ENCODE measurements at regions not wholly inside any gene's neighbourhood (a gene's known extent, or its start where the extent isn't known, plus 50 kb on each side); places are given as distances from the start of the nearest gene placed in this dataset.
A peak's percentile ranks its signal among the peaks of the same experiment; 100 is the strongest.

GRCh38 chr14:55500219-55500701 lies 59.8 kb upstream of the TBPL2 start:
- ATAC-seq (ENCODE audit: low FRiP score) (no peak), DNase-seq (no peak)
- Histone ChIP-seq H3K27ac (ENCODE audit: low read depth in 1 of 2, low read length in 2 of 2) (no peak overlapping the region), H3K4me3 (ENCODE audit: low read length in 2 of 2) (no peak overlapping the region), H3K36me3 (ENCODE audit: control insufficient read depth in 1 of 2, insufficient read depth in 2 of 2, low read length in 1 of 2) (no peaks in the 10 kb centered on the region), H3K9me3 (ENCODE audit: control insufficient read depth, low read length) (no peaks in the 10 kb centered on the region), H3K4me1 (ENCODE audit: control insufficient read depth in 1 of 2, insufficient read depth in 2 of 2, low read length in 2 of 2) (no peaks in the 10 kb centered on the region), H3K27me3 (ENCODE audit: control insufficient read depth in 1 of 2, insufficient read depth in 2 of 2, low read length in 1 of 2) (no peaks in the 10 kb centered on the region)
- 77 to 84% methylated on average over 11 of the region's 11 CpGs for WGBS, 2 donors
- intact Hi-C loops (cut with DNase I): no loop called here

GRCh38 chr14:55500708-55501107 lies 60.3 kb upstream of the TBPL2 start:
- H3K4me3 ChIP-seq (ENCODE audit: low read length in 2 of 2): no peak overlapping the region
- 85 to 93% methylated on average over 3 of the region's 3 CpGs for WGBS, 2 donors
- H3K27ac ChIP-seq (ENCODE audit: low read depth in 1 of 2, low read length in 2 of 2): no peak overlapping the region
- no peaks in the 10 kb centered on the region for H3K9me3 ChIP-seq (ENCODE audit: control insufficient read depth, low read length)
- H3K27me3 ChIP-seq (ENCODE audit: control insufficient read depth in 1 of 2, insufficient read depth in 2 of 2, low read length in 1 of 2): no peaks in the 10 kb centered on the region
- intact Hi-C loops (cut with DNase I): no loop called here
- H3K4me1 ChIP-seq (ENCODE audit: control insufficient read depth in 1 of 2, insufficient read depth in 2 of 2, low read length in 2 of 2): no peaks in the 10 kb centered on the region
- ATAC-seq (ENCODE audit: low FRiP score) (no peak), DNase-seq (no peak)
- H3K36me3 ChIP-seq (ENCODE audit: control insufficient read depth in 1 of 2, insufficient read depth in 2 of 2, low read length in 1 of 2): no peaks in the 10 kb centered on the region

GRCh38 chr14:55502746-55503284 lies 62.4 kb upstream of the TBPL2 start:
- H3K36me3 ChIP-seq (ENCODE audit: control insufficient read depth in 1 of 2, insufficient read depth in 2 of 2, low read length in 1 of 2): peaks cover 0 to 2% of the 10 kb centered on the region in 2 donors
- intact Hi-C loops (cut with DNase I): no loop called here
- H3K4me1 ChIP-seq (ENCODE audit: control insufficient read depth in 1 of 2, insufficient read depth in 2 of 2, low read length in 2 of 2): no peaks in the 10 kb centered on the region
- H3K9me3 ChIP-seq (ENCODE audit: control insufficient read depth, low read length): no peaks in the 10 kb centered on the region
- DNase-seq (no peak), ATAC-seq (ENCODE audit: low FRiP score) (no peak)
- H3K4me3 ChIP-seq (ENCODE audit: low read length in 2 of 2): no peak overlapping the region
- WGBS, 2 donors: 71 to 77% methylated on average over 3 of the region's 3 CpGs
- H3K27me3 ChIP-seq (ENCODE audit: control insufficient read depth in 1 of 2, insufficient read depth in 2 of 2, low read length in 1 of 2): no peaks in the 10 kb centered on the region
- no peak overlapping the region for H3K27ac ChIP-seq (ENCODE audit: low read depth in 1 of 2, low read length in 2 of 2)

GRCh38 chr14:55505846-55506245 lies 65.4 kb upstream of the TBPL2 start:
- DNase-seq: no peak
- no peaks in the 10 kb centered on the region for H3K9me3 ChIP-seq (ENCODE audit: control insufficient read depth, low read length)
- peaks cover 0 to 2% of the 10 kb centered on the region in 2 donors for H3K36me3 ChIP-seq (ENCODE audit: control insufficient read depth in 1 of 2, insufficient read depth in 2 of 2, low read length in 1 of 2)
- WGBS, 2 donors: 91 to 93% methylated on average over 4 of the region's 4 CpGs
- no peak overlapping the region for H3K27ac ChIP-seq (ENCODE audit: low read depth in 1 of 2, low read length in 2 of 2)
- no peaks in the 10 kb centered on the region for H3K4me1 ChIP-seq (ENCODE audit: control insufficient read depth in 1 of 2, insufficient read depth in 2 of 2, low read length in 2 of 2)
- no peak overlapping the region for H3K4me3 ChIP-seq (ENCODE audit: low read length in 2 of 2)
- no peak for ATAC-seq (ENCODE audit: low FRiP score)
- no peaks in the 10 kb centered on the region for H3K27me3 ChIP-seq (ENCODE audit: control insufficient read depth in 1 of 2, insufficient read depth in 2 of 2, low read length in 1 of 2)
- intact Hi-C loops (cut with DNase I): no loop called here

- Histone ChIP-seq H3K27me3 (ENCODE audit: control insufficient read depth in 1 of 2, insufficient read depth in 2 of 2, low read length in 1 of 2) (no peaks in the 10 kb centered on the region), H3K4me3 (ENCODE audit: low read length in 2 of 2) (no peak overlapping the region), H3K27ac (ENCODE audit: low read depth in 1 of 2, low read length in 2 of 2) (no peak overlapping the region), H3K36me3 (ENCODE audit: control insufficient read depth in 1 of 2, insufficient read depth in 2 of 2, low read length in 1 of 2) (peaks cover 0 to 2% of the 10 kb centered on the region in 2 donors), H3K9me3 (ENCODE audit: control insufficient read depth, low read length) (no peaks in the 10 kb centered on the region), H3K4me1 (ENCODE audit: control insufficient read depth in 1 of 2, insufficient read depth in 2 of 2, low read length in 2 of 2) (no peaks in the 10 kb centered on the region)
- WGBS, 2 donors: 92 to 94% methylated on average over 1 of the region's 1 CpG
- ATAC-seq (ENCODE audit: low FRiP score): no peak
- intact Hi-C loops (cut with DNase I): no loop called here
- no peak for DNase-seq
These were observed 68.3 kb upstream of the TBPL2 start for GRCh38 chr14:55508676-55509075.

- 26 to 52% methylated on average over 1 of the region's 1 CpG for WGBS, 2 donors
- no peaks in the 10 kb centered on the region for H3K4me1 ChIP-seq (ENCODE audit: control insufficient read depth in 1 of 2, insufficient read depth in 2 of 2, low read length in 2 of 2)
- ATAC-seq (ENCODE audit: low FRiP score): no peak
- no peak for DNase-seq
- H3K27ac ChIP-seq (ENCODE audit: low read depth in 1 of 2, low read length in 2 of 2): no peak overlapping the region
- H3K27me3 ChIP-seq (ENCODE audit: control insufficient read depth in 1 of 2, insufficient read depth in 2 of 2, low read length in 1 of 2): no peaks in the 10 kb centered on the region
- no peaks in the 10 kb centered on the region for H3K9me3 ChIP-seq (ENCODE audit: control insufficient read depth, low read length)
- no peaks in the 10 kb centered on the region for H3K36me3 ChIP-seq (ENCODE audit: control insufficient read depth in 1 of 2, insufficient read depth in 2 of 2, low read length in 1 of 2)
- intact Hi-C loops (cut with DNase I): no loop called here
- no peak overlapping the region for H3K4me3 ChIP-seq (ENCODE audit: low read length in 2 of 2)
These were observed 67.6 kb upstream of the KTN1 start for GRCh38 chr14:55512421-55512820.

- no peaks in the 10 kb centered on the region for H3K36me3 ChIP-seq (ENCODE audit: control insufficient read depth in 1 of 2, insufficient read depth in 2 of 2, low read length in 1 of 2)
- H3K9me3 ChIP-seq (ENCODE audit: control insufficient read depth, low read length): no peaks in the 10 kb centered on the region
- intact Hi-C loops (cut with DNase I): no loop called here
- H3K4me1 ChIP-seq (ENCODE audit: control insufficient read depth in 1 of 2, insufficient read depth in 2 of 2, low read length in 2 of 2): no peaks in the 10 kb centered on the region
- DNase-seq (no peak), ATAC-seq (ENCODE audit: low FRiP score) (no peak)
- H3K27me3 ChIP-seq (ENCODE audit: control insufficient read depth in 1 of 2, insufficient read depth in 2 of 2, low read length in 1 of 2): no peaks in the 10 kb centered on the region
- 82 to 89% methylated on average over 10 of the region's 10 CpGs for WGBS, 2 donors
- H3K4me3 ChIP-seq (ENCODE audit: low read length in 2 of 2): no peak overlapping the region
- H3K27ac ChIP-seq (ENCODE audit: low read depth in 1 of 2, low read length in 2 of 2): no peak overlapping the region
These were observed 66.5 kb upstream of the KTN1 start for GRCh38 chr14:55513491-55513890.

GRCh38 chr14:55514819-55515490 lies 65.1 kb upstream of the KTN1 start:
- no peak overlapping the region for H3K27ac ChIP-seq (ENCODE audit: low read depth in 1 of 2, low read length in 2 of 2)
- ATAC-seq (ENCODE audit: low FRiP score): peak; percentile 46
- H3K27me3 ChIP-seq (ENCODE audit: control insufficient read depth in 1 of 2, insufficient read depth in 2 of 2, low read length in 1 of 2): no peaks in the 10 kb centered on the region
- 84 to 88% methylated on average over 17 of the region's 17 CpGs for WGBS, 2 donors
- H3K4me3 ChIP-seq (ENCODE audit: low read length in 2 of 2): no peak overlapping the region
- H3K36me3 ChIP-seq (ENCODE audit: control insufficient read depth in 1 of 2, insufficient read depth in 2 of 2, low read length in 1 of 2): no peaks in the 10 kb centered on the region
- intact Hi-C loops (cut with DNase I): no loop called here
- DNase-seq: no peak
- no peaks in the 10 kb centered on the region for H3K4me1 ChIP-seq (ENCODE audit: control insufficient read depth in 1 of 2, insufficient read depth in 2 of 2, low read length in 2 of 2)
- H3K9me3 ChIP-seq (ENCODE audit: control insufficient read depth, low read length): peaks cover 2% of the 10 kb centered on the region

- H3K4me1 ChIP-seq (ENCODE audit: control insufficient read depth in 1 of 2, insufficient read depth in 2 of 2, low read length in 2 of 2): no peaks in the 10 kb centered on the region
- H3K9me3 ChIP-seq (ENCODE audit: control insufficient read depth, low read length): peaks cover 2% of the 10 kb centered on the region
- H3K36me3 ChIP-seq (ENCODE audit: control insufficient read depth in 1 of 2, insufficient read depth in 2 of 2, low read length in 1 of 2): no peaks in the 10 kb centered on the region
- no peak overlapping the region for H3K27ac ChIP-seq (ENCODE audit: low read depth in 1 of 2, low read length in 2 of 2)
- H3K4me3 ChIP-seq (ENCODE audit: low read length in 2 of 2): no peak overlapping the region
- DNase-seq (no peak), ATAC-seq (ENCODE audit: low FRiP score) (no peak)
- intact Hi-C loops (cut with DNase I): no loop called here
- H3K27me3 ChIP-seq (ENCODE audit: control insufficient read depth in 1 of 2, insufficient read depth in 2 of 2, low read length in 1 of 2): no peaks in the 10 kb centered on the region
- 83 to 95% methylated on average over 4 of the region's 4 CpGs for WGBS, 2 donors
These were observed 63.2 kb upstream of the KTN1 start for GRCh38 chr14:55516776-55517175.

All from aorta (tissue), 5 donors.